ENCODE measurements at regions not wholly inside any gene's neighbourhood (a gene's known extent, or its start where the extent isn't known, plus 50 kb on each side); places are given as distances from the start of the nearest gene placed in this dataset.

- TF ChIP-seq CTCF (IDR thresholded peaks at IDR 0.05) = no peak
- no peak for TF ChIP-seq POLR2A (IDR thresholded peaks at IDR 0.05)
Observed at GRCh38 chr14:87042354-87042753, 950.6 kb downstream of the GALC start.

Data from thyroid gland (tissue), 4 donors.